ENCODE measurements at regions not wholly inside any gene's neighbourhood (a gene's known extent, or its start where the extent isn't known, plus 50 kb on each side); places are given as distances from the start of the nearest gene placed in this dataset.

DNA sequence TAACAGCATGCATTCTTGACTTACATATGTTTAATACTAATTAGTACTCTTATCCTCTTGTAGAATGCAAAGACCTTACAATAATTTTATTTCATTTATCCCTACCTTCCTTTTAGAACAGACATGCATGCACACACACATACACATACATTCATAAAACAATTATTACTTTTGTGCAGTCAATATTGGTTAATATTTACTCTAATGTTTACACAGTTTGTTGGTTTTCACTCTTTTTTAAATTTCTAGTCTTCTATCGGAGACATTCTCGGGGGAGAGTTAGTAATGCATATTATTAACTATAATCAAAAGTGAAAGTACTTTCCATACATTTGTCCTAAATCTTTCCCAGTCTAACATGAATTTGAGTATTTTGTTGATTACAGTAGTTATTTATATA, 317.7 kb upstream of the DPH6 start:
- H3K36me3 ChIP-seq (replicated peaks in 1 of 2; ENCODE audit: control extremely low read depth in 1 of 2, control insufficient read depth in 1 of 2, extremely low read depth in 1 of 2, insufficient read depth in 2 of 2, low read length in 1 of 2): no peaks in the 10 kb centered on the region
- no peaks in the 10 kb centered on the region for H3K79me2 ChIP-seq (ENCODE audit: control insufficient read depth, insufficient read depth, low read length)
- Mint-ChIP-seq H3K27ac (no peak overlapping the region), H3K4me3 (no peak overlapping the region), H3K9me3 (ENCODE audit: insufficient read depth) (peaks cover 4% of the 10 kb centered on the region), H3K27me3 (no peaks in the 10 kb centered on the region), H3K4me1 (no peaks in the 10 kb centered on the region)
- no peaks in the 10 kb centered on the region for H4K20me1 ChIP-seq (ENCODE audit: control insufficient read depth, insufficient read depth, low read length, poor library complexity, severe bottlenecking)
- no peak for DNase-seq
- no peak overlapping the region for H3K9ac ChIP-seq (ENCODE audit: low read length)
- no peak overlapping the region for H3K4me3 ChIP-seq (ENCODE audit: control extremely low read depth in 1 of 5, extremely low read depth in 1 of 5, insufficient read depth in 1 of 5, low read depth in 2 of 5, low read length in 4 of 5)
- no peaks in the 10 kb centered on the region for H3K27me3 ChIP-seq (replicated peaks in 1 of 4; ENCODE audit: control extremely low read depth in 1 of 4, control insufficient read depth in 3 of 4, insufficient read depth in 4 of 4, low read length in 3 of 4)
- ATAC-seq (ENCODE audit: low read depth): no peak
- H2AFZ ChIP-seq (ENCODE audit: insufficient read depth, low read depth, low read length, poor library complexity, severe bottlenecking): no peak overlapping the region
- no peak overlapping the region for H3K27ac ChIP-seq (ENCODE audit: low read length in 2 of 2)
- POLR2A ChIA-PET: no interaction called here
- no peaks in the 10 kb centered on the region for H3K4me1 ChIP-seq (ENCODE audit: control insufficient read depth in 2 of 2, insufficient read depth in 2 of 2, low read length in 2 of 2)
- TF ChIP-seq, protein P1, sequence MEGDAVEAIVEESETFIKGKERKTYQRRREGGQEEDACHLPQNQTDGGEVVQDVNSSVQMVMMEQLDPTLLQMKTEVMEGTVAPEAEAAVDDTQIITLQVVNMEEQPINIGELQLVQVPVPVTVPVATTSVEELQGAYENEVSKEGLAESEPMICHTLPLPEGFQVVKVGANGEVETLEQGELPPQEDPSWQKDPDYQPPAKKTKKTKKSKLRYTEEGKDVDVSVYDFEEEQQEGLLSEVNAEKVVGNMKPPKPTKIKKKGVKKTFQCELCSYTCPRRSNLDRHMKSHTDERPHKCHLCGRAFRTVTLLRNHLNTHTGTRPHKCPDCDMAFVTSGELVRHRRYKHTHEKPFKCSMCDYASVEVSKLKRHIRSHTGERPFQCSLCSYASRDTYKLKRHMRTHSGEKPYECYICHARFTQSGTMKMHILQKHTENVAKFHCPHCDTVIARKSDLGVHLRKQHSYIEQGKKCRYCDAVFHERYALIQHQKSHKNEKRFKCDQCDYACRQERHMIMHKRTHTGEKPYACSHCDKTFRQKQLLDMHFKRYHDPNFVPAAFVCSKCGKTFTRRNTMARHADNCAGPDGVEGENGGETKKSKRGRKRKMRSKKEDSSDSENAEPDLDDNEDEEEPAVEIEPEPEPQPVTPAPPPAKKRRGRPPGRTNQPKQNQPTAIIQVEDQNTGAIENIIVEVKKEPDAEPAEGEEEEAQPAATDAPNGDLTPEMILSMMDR (IDR thresholded peaks at IDR 0.05): no peak
- no peak for TF ChIP-seq EZH2 (IDR thresholded peaks at IDR 0.05; ENCODE audit: borderline replicate concordance, insufficient read depth, low read depth, low read length, poor library complexity, severe bottlenecking)
- no peaks in the 10 kb centered on the region for H3K9me3 ChIP-seq (ENCODE audit: control extremely low read depth in 1 of 3, control insufficient read depth in 2 of 3, insufficient read depth in 1 of 3, low read length in 2 of 3)
- CTCF ChIA-PET: no interaction called here
- intact Hi-C loops (cut with micrococcal nuclease): no loop called here
- WGBS (ENCODE audit: insufficient coverage): no CpG with 5 or more reads among the region's 2 CpGs
- no peak overlapping the region for H3K4me2 ChIP-seq (replicated peaks; ENCODE audit: low read depth, low read length, poor library complexity, severe bottlenecking)

DNA sequence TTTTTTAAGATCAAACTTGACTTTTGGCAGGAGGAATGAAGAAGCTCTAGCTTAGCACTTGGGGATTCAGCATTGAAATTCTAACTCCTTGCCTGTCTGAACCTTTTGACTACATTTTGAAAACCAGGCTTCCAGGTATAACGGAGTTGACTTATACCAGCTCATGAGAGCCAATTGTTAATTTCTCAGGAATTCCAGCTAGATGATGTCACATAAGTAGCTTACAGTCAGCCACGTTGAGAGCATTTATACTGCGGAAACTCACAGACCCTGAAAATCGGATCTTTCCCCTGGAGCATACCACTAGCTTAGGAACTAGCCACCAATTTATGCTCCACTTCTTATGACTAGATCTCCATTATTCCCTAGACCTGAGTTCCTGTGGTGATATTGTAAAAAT, 321.4 kb upstream of the DPH6 start:
- H4K20me1 ChIP-seq (ENCODE audit: control insufficient read depth, insufficient read depth, low read length, poor library complexity, severe bottlenecking): no peaks in the 10 kb centered on the region
- no peaks in the 10 kb centered on the region for H3K4me1 Mint-ChIP-seq
- no peak overlapping the region for H3K9ac ChIP-seq (ENCODE audit: low read length)
- intact Hi-C loops (cut with micrococcal nuclease): no loop called here
- no peak overlapping the region for H3K27ac Mint-ChIP-seq
- DNase-seq (no peak), ATAC-seq (ENCODE audit: low read depth) (no peak)
- POLR2A ChIA-PET: no interaction called here
- WGBS (ENCODE audit: insufficient coverage): 100% methylated on average over 1 of the region's 4 CpGs
- no peak overlapping the region for H3K4me3 ChIP-seq (ENCODE audit: control extremely low read depth in 1 of 5, extremely low read depth in 1 of 5, insufficient read depth in 1 of 5, low read depth in 2 of 5, low read length in 4 of 5)
- no peaks in the 10 kb centered on the region for H3K36me3 ChIP-seq (replicated peaks in 1 of 2; ENCODE audit: control extremely low read depth in 1 of 2, control insufficient read depth in 1 of 2, extremely low read depth in 1 of 2, insufficient read depth in 2 of 2, low read length in 1 of 2)
- CTCF ChIA-PET: no interaction called here
- H3K9me3 Mint-ChIP-seq (ENCODE audit: insufficient read depth): no peaks in the 10 kb centered on the region
- no peak overlapping the region for H3K4me3 Mint-ChIP-seq
- H3K27ac ChIP-seq (ENCODE audit: low read length in 2 of 2): no peak overlapping the region
- no peak overlapping the region for H2AFZ ChIP-seq (ENCODE audit: insufficient read depth, low read depth, low read length, poor library complexity, severe bottlenecking)
- H3K4me2 ChIP-seq (replicated peaks; ENCODE audit: low read depth, low read length, poor library complexity, severe bottlenecking): no peak overlapping the region
- TF ChIP-seq EZH2 (IDR thresholded peaks at IDR 0.05; ENCODE audit: borderline replicate concordance, insufficient read depth, low read depth, low read length, poor library complexity, severe bottlenecking): no peak
- TF ChIP-seq, protein P1 (IDR thresholded peaks at IDR 0.05): no peak
- H3K79me2 ChIP-seq (ENCODE audit: control insufficient read depth, insufficient read depth, low read length): no peaks in the 10 kb centered on the region
- H3K9me3 ChIP-seq (ENCODE audit: control extremely low read depth in 1 of 3, control insufficient read depth in 2 of 3, insufficient read depth in 1 of 3, low read length in 2 of 3): no peaks in the 10 kb centered on the region
- H3K4me1 ChIP-seq (ENCODE audit: control insufficient read depth in 2 of 2, insufficient read depth in 2 of 2, low read length in 2 of 2): no peaks in the 10 kb centered on the region
- no peaks in the 10 kb centered on the region for H3K27me3 Mint-ChIP-seq
- no peaks in the 10 kb centered on the region for H3K27me3 ChIP-seq (replicated peaks in 1 of 4; ENCODE audit: control extremely low read depth in 1 of 4, control insufficient read depth in 3 of 4, insufficient read depth in 4 of 4, low read length in 3 of 4)
